MM.1S (cell line): ENCODE measurements at regions not wholly inside any gene's neighbourhood (a gene's known extent, or its start where the extent isn't known, plus 50 kb on each side); places are given as distances from the start of the nearest gene placed in this dataset.

Experiments
- DNase-seq: peaks from one replicate; pipeline ENCODE4 v3.0.0-alpha.2; 2015
- H2AFZ ChIP-seq: fragments of 300-600 bp; sonication (generic); 2 replicates; pipeline ENCODE4 v1.6.0; 2016; ENCODE audit warnings: antibody characterized with exemption, low read length
- H3F3A ChIP-seq: fragments of 300-600 bp; sonication (generic); 2 replicates; pipeline ENCODE4 v1.6.1; 2016; ENCODE audit warnings: mild to moderate bottlenecking, antibody characterized with exemption, low read length, moderate library complexity, mixed read lengths; ENCODE audit not compliant: insufficient read depth
- H3K27ac ChIP-seq: fragments of 300-600 bp; sonication (generic); 2 replicates; pipeline ENCODE4 v1.5.1; 2016; ENCODE audit warnings: mild to moderate bottlenecking, low read length
- H3K27me3 ChIP-seq: fragments of 300-600 bp; sonication (generic); replicated peaks from 2 replicates; pipeline ENCODE4 v1.6.0; 2016; ENCODE audit warnings: low read length; ENCODE audit not compliant: insufficient read depth
- H3K36me3 ChIP-seq: fragments of 300-600 bp; sonication (generic); replicated peaks from 2 replicates; pipeline ENCODE4 v1.6.1; 2016; ENCODE audit warnings: mild to moderate bottlenecking, low read length, mixed read lengths; ENCODE audit not compliant: insufficient read depth
- H3K4me1 ChIP-seq: fragments of 300-600 bp; sonication (generic); 2 replicates; pipeline ENCODE4 v1.6.1; 2016; ENCODE audit warnings: low read length, mixed read lengths
- H3K4me2 ChIP-seq: fragments of 300-600 bp; sonication (generic); 2 replicates; pipeline ENCODE4 v1.6.0; 2016; ENCODE audit warnings: low read depth, low read length
- H3K4me3 ChIP-seq: fragments of 300-600 bp; sonication (generic); 2 replicates; pipeline ENCODE4 v1.5.1; 2016; ENCODE audit warnings: low read length, mixed read lengths
- H3K79me2 ChIP-seq: fragments of 300-600 bp; sonication (generic); 2 replicates; pipeline ENCODE4 v1.6.1; 2016; ENCODE audit warnings: mixed run types, low read length, mixed read lengths
- H3K9ac ChIP-seq: fragments of 300-600 bp; sonication (generic); 2 replicates; pipeline ENCODE4 v1.6.1; 2016; ENCODE audit warnings: low read length, mixed read lengths
- H3K9me2 ChIP-seq: fragments of 300-600 bp; sonication (generic); replicated peaks from 2 replicates; pipeline ENCODE4 v1.6.1; 2016; ENCODE audit warnings: mild to moderate bottlenecking, low read length, mixed read lengths; ENCODE audit not compliant: insufficient read depth
- H3K9me3 ChIP-seq: fragments of 300-600 bp; sonication (generic); replicated peaks from 2 replicates; pipeline ENCODE4 v1.6.1; 2016; ENCODE audit warnings: mild to moderate bottlenecking, low read length, mixed read lengths; ENCODE audit not compliant: insufficient read depth
- H4K20me1 ChIP-seq: fragments of 300-600 bp; sonication (generic); 2 replicates; pipeline ENCODE4 v1.6.1; 2016; ENCODE audit warnings: mild to moderate bottlenecking, low read length, moderate library complexity, mixed read lengths; ENCODE audit not compliant: insufficient read depth
- EZH2 ChIP-seq: fragments of 300-600 bp; sonication (generic); optimal IDR thresholded peaks from 2 replicates; pipeline ENCODE3; 2017; ENCODE audit warnings: low read depth, mild to moderate bottlenecking, antibody characterized with exemption, low read length, mixed read lengths
- EZH2phosphoT487 ChIP-seq: fragments of 300-600 bp; sonication (generic); IDR thresholded peaks from 2 replicates; pipeline ENCODE4 v1.6.1; 2018; ENCODE audit warnings: antibody characterized with exemption, low read length
- TF ChIP-seq, protein P1 (sequence below): fragments of 300-600 bp; sonication (generic); IDR thresholded peaks from 2 replicates; pipeline ENCODE4 v1.5.1; 2016; ENCODE audit warnings: antibody characterized with exemption, low read length, mixed read lengths

DNA sequence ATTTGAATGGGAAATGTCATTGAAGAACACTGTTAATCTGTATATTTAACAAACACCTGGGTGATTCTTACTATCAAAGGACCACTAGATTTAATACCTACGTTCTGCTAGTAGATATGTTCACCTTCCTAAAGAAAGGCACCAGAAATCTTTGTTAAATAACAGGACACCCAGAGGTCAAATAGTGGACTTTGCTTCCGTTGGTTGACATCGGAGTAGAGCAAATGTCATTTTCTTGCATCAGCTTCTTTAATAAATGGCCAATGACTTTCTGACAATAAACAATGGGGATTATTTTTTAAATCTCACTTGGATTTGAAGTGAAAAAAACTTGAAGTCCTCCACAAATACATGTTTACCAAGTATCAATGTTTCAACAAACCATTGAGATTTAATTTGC is 111.1 kb downstream of the LACC1 start:
- Histone ChIP-seq H3K4me1 (no peaks in the 10 kb centered on the region), H3K4me3 (no peak overlapping the region), H2AFZ (no peak overlapping the region), H3K4me2 (no peak overlapping the region), H3K79me2 (no peaks in the 10 kb centered on the region), H3K27ac (no peak overlapping the region), H3K9me3 (no peaks in the 10 kb centered on the region), H4K20me1 (no peaks in the 10 kb centered on the region), H3F3A (no peaks in the 10 kb centered on the region), H3K9me2 (no peaks in the 10 kb centered on the region), H3K27me3 (no peaks in the 10 kb centered on the region), H3K9ac (no peak overlapping the region), H3K36me3 (no peaks in the 10 kb centered on the region)
- no peak for TF ChIP-seq EZH2phosphoT487
- TF ChIP-seq, protein P1, sequence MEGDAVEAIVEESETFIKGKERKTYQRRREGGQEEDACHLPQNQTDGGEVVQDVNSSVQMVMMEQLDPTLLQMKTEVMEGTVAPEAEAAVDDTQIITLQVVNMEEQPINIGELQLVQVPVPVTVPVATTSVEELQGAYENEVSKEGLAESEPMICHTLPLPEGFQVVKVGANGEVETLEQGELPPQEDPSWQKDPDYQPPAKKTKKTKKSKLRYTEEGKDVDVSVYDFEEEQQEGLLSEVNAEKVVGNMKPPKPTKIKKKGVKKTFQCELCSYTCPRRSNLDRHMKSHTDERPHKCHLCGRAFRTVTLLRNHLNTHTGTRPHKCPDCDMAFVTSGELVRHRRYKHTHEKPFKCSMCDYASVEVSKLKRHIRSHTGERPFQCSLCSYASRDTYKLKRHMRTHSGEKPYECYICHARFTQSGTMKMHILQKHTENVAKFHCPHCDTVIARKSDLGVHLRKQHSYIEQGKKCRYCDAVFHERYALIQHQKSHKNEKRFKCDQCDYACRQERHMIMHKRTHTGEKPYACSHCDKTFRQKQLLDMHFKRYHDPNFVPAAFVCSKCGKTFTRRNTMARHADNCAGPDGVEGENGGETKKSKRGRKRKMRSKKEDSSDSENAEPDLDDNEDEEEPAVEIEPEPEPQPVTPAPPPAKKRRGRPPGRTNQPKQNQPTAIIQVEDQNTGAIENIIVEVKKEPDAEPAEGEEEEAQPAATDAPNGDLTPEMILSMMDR = no peak
- no peak for DNase-seq

DNA sequence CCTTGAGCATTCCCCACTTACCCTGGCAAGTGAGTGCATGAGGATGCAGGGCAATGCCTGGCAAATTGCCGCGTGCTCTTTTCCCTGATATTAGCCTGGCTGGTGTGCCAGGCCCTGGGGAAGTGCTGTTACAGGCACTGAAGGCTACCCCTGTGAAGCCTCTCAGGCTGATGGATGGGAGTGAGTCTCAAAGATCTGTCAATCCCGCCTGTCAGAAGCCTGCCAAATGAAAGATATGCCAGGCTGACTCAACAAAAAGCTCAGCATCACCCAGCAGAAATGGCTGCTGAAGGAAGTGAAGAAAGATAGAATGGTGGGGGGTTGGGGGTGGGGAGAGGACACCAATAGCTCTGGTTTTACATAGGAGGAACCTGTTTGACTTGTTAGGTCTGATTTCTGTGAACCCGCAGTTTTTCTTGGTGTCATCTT is 112.1 kb downstream of the LACC1 start:
- Histone ChIP-seq H3F3A (no peaks in the 10 kb centered on the region), H3K9ac (no peak overlapping the region), H3K79me2 (no peaks in the 10 kb centered on the region), H3K27me3 (no peaks in the 10 kb centered on the region), H3K9me3 (no peaks in the 10 kb centered on the region), H3K4me3 (no peak overlapping the region), H3K27ac (no peak overlapping the region), H2AFZ (no peak overlapping the region), H3K4me1 (no peaks in the 10 kb centered on the region), H3K36me3 (no peaks in the 10 kb centered on the region), H4K20me1 (no peaks in the 10 kb centered on the region), H3K4me2 (no peak overlapping the region), H3K9me2 (no peaks in the 10 kb centered on the region)
- TF ChIP-seq EZH2 (no peak), EZH2phosphoT487 (no peak)
- TF ChIP-seq, protein P1 = no peak
- DNase-seq = no peak

DNA sequence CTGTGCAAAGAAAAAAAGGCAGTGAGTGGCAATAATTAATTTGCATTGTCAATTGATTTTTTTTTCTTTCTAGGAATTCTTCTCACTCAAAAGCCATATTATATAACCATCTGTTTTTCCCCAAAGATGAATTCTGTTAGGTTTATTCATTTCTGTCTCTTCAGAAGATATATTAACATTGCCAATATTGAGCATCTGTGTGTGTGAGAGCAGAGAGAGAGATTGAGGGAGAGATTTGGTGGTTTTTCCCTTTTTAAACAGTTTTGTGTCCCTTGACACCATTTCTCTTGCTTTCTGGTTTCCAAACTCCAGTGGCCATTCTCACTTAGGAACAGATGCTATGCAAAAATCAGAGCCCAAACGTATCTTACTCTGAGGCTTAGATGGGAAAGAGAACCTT is 112.5 kb downstream of the LACC1 start:
- Histone ChIP-seq H3K9ac (no peak overlapping the region), H3K4me3 (no peak overlapping the region), H4K20me1 (no peaks in the 10 kb centered on the region), H3F3A (no peaks in the 10 kb centered on the region), H3K4me1 (no peaks in the 10 kb centered on the region), H3K27me3 (no peaks in the 10 kb centered on the region), H3K9me2 (no peaks in the 10 kb centered on the region), H3K9me3 (no peaks in the 10 kb centered on the region), H3K27ac (no peak overlapping the region), H3K4me2 (no peak overlapping the region), H2AFZ (no peak overlapping the region), H3K79me2 (no peaks in the 10 kb centered on the region), H3K36me3 (no peaks in the 10 kb centered on the region)
- no peak for TF ChIP-seq EZH2phosphoT487
- no peak for TF ChIP-seq EZH2
- TF ChIP-seq, protein P1 = no peak
- no peak for DNase-seq
